RCC 7860 (cell line): ENCODE measurements at regions not wholly inside any gene's neighbourhood (a gene's known extent, or its start where the extent isn't known, plus 50 kb on each side); places are given as distances from the start of the nearest gene placed in this dataset.

Experiments used
- DNase-seq: peaks from one replicate; pipeline ENCODE4 v3.0.0-alpha.2; 2015; ENCODE audit warnings: low spot score
- FAIRE-seq: peaks from 2 replicates; lab custom pipeline; 2012; peaks lifted over from hg19 to GRCh38; lab: Jason Lieb, UNC

DNA sequence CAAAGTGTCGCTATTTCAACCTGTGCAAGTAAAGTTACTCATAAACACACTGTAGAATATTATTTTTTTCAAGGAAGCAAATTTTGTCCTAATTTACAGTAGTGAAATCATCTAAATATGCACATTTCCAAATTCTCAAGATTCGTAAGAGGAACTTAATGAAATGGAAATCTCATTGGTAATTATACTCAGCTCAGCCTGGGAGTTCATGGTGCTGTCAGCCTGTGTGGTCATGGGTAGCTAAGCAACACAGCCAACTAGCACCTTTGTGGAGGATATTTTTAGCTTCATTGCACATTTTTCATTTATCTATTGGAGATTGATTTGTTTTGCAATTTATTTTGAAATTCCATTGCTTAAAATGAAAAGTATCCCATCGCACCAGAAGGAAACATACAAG is 975.7 kb upstream of the ZEB2 start:
- DNase-seq (no peak), FAIRE-seq (no peak)

DNA sequence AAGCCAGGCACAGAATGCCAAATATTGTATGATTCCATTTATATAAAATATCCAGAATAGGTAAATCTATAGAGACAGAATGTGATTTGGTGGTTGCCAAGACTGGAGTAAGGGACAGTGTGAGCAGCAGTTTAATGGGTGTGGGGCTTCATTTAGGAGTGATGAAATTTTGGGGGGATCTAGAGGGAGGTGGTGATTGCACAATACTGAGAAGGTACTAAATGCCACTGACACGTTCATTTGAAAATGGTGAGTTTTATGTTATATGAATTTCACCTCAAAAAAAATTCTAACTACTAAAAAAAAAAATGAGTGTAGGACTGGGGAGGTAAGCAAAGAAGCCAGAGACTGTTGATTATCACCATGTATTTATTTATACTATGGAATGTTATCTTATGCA is 974.5 kb upstream of the ZEB2 start:
- DNase-seq, result no peak
- FAIRE-seq, result no peak

GRCh38 chr2:145488571-145488970 is 968.7 kb upstream of the ZEB2 start:
- no peak for FAIRE-seq
- no peak for DNase-seq

GRCh38 chr2:145484448-145485097 is 964.7 kb upstream of the ZEB2 start:
- peak; percentile 62 for FAIRE-seq
- DNase-seq, result peak; percentile 50

GRCh38 chr2:145483854-145484253 is 963.9 kb upstream of the ZEB2 start:
- DNase-seq, result no peak
- FAIRE-seq, result no peak

DNA sequence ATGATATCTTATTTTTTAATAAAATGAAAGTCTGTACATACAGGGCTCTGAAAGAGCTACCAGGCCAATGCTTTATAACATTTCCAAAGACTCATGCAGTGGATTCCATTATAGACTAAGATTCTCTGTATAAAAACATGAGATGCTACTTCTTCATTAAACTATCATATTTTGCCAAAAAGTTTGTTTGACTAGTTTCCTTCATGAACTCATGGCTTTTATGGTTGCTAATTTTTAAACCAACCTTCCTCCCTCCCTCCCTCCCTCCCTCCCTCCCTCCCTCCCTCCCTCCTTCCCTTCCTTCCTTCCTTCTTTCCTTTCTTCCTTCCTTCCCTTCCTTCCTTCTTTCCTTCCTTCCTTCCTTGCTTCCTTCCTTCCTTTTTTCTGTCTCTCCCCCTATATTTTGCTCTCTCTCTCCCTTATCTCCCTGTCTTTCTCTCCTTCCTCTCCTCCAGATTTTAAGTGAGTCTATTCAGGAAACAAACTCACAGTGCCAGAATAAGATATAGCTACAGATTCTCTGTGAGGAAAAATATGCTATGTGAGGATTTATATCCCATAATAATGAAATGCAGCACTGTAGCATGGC is 961.5 kb upstream of the ZEB2 start:
- no peak for DNase-seq
- FAIRE-seq, result no peak

GRCh38 chr2:145464866-145465265 is 944.9 kb upstream of the ZEB2 start:
- FAIRE-seq, result no peak
- no peak for DNase-seq

- DNase-seq (peak; percentile 10), FAIRE-seq (no peak)
These were observed 940.2 kb upstream of the ZEB2 start for GRCh38 chr2:145460112-145460511.

GRCh38 chr2:145431181-145431951 is 911.4 kb upstream of the ZEB2 start:
- no peak for DNase-seq
- FAIRE-seq, result no peak

- FAIRE-seq (no peak), DNase-seq (no peak)
These were observed 903.9 kb upstream of the ZEB2 start for GRCh38 chr2:145423809-145424208.

GRCh38 chr2:145422576-145422975 is 902.7 kb upstream of the ZEB2 start:
- FAIRE-seq, result no peak
- DNase-seq, result no peak

DNA sequence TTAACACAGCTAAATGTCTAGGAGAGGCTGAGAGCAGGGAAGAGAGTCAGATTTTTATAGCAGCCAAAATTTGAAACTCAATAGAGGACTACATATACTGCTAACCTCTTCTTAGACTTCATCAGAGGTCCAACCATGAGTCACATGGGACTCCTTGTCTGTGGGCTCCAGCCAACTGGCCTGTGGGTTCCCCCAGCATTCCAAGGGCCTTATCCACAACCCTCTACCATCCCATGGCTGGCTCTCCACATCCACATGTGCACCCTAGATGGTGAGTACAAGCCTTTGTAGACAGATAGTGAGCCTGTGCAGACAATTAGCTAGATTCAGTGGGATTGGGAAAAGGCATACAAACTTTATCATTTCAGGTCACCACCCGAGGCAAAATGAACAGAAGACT is 901.9 kb upstream of the ZEB2 start:
- FAIRE-seq, result no peak
- DNase-seq, result no peak

- no peak for FAIRE-seq
- no peak for DNase-seq
These were observed 896.7 kb upstream of the ZEB2 start for GRCh38 chr2:145416640-145417039.

- DNase-seq, result no peak
These were observed 895.2 kb upstream of the ZEB2 start for GRCh38 chr2:145415151-145415550.

GRCh38 chr2:145413261-145414030 is 893.5 kb upstream of the ZEB2 start:
- DNase-seq (no peak), FAIRE-seq (no peak)

More at GRCh38 chr2:145415151-145415550, 895.2 kb upstream of the ZEB2 start:
- no peak for FAIRE-seq

- FAIRE-seq (no peak), DNase-seq (no peak)
These were observed 892.2 kb upstream of the ZEB2 start for GRCh38 chr2:145412155-145412554.

- DNase-seq (no peak), FAIRE-seq (no peak)
These were observed 891.6 kb upstream of the ZEB2 start for GRCh38 chr2:145411493-145411892.

GRCh38 chr2:145410086-145410485 is 890.2 kb upstream of the ZEB2 start:
- no peak for FAIRE-seq

DNA sequence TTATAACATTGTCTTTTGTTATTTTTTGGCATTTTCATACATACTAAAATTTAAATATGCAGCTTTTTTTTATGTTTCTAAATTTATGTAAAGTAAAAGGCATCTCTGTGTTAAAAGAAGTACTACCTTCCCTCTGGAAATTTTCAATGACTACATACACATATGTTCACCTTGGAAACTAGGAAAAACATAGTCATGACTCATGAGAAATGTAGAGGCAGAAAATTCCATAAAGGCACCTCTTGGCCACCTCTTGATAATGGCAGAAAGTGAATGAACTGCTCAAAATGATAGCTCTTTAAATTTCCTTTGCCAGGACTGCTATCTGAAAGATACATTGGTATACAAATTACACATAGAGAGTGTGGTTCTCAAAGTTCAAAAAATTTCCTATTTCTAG is 889.1 kb upstream of the ZEB2 start:
- no peak for FAIRE-seq
- DNase-seq, result no peak

More at GRCh38 chr2:145410086-145410485, 890.2 kb upstream of the ZEB2 start:
- no peak for DNase-seq

DNA sequence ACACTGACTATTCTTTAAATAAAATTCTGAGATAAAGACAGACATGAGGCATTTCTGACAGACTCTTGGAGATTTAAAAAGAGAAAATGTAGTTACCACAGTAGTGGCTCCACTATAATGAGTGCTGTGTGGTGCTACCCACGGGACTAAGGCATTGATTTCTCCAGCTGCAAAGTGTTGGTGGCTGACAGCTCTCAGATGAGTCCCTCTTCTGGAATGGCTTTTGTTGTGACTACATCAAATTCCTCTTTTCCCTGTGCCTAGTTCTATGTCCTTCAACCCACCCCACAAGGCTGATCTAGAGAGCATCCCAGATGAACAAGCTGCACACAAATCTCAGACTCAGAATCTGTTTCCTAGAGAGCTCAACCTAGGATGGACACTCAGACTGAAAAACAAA is 884.8 kb upstream of the ZEB2 start:
- no peak for FAIRE-seq
- no peak for DNase-seq

GRCh38 chr2:145402706-145403277 is 882.9 kb upstream of the ZEB2 start:
- FAIRE-seq, result no peak
- no peak for DNase-seq
